Urothelium cell line (cell line): ENCODE measurements at regions not wholly inside any gene's neighbourhood (a gene's known extent, or its start where the extent isn't known, plus 50 kb on each side); places are given as distances from the start of the nearest gene placed in this dataset.
"Not testable (repeated sequence)": the region's sequence is repeated elsewhere in the genome, so short reads cannot be mapped to it uniquely, and the experiment has no call there.

Experiments used
- DNase-seq: peaks from one replicate; pipeline ENCODE4 v3.0.0; 2011; ENCODE audit warnings: low spot score, mixed read lengths
- FAIRE-seq: peaks from 2 replicates; lab custom pipeline; 2011; peaks lifted over from hg19 to GRCh38; lab: Jason Lieb, UNC

- FAIRE-seq (no peak), DNase-seq (no peak)
Observed at GRCh38 chr6:85995339-85996033, 352.8 kb upstream of the SYNCRIP start.

GRCh38 chr6:85986681-85987080 lies 344.0 kb upstream of the SYNCRIP start:
- FAIRE-seq (no peak), DNase-seq (no peak)

GRCh38 chr6:85983032-85983659 lies 340.5 kb upstream of the SYNCRIP start:
- FAIRE-seq (no peak), DNase-seq (no peak)

GRCh38 chr6:85977661-85978060 lies 335.0 kb upstream of the SYNCRIP start:
- DNase-seq, result no peak

GRCh38 chr6:85975957-85976356 lies 333.3 kb upstream of the SYNCRIP start:
- DNase-seq (no peak), FAIRE-seq (no peak)

More at GRCh38 chr6:85977661-85978060, 335.0 kb upstream of the SYNCRIP start:
- FAIRE-seq, result no peak

- DNase-seq (no peak), FAIRE-seq (no peak)
Observed at GRCh38 chr6:85971238-85971637, 328.6 kb upstream of the SYNCRIP start.

- no peak for FAIRE-seq
Observed at GRCh38 chr6:85966828-85967227, 324.1 kb upstream of the SYNCRIP start.

GRCh38 chr6:85961746-85962145 lies 319.1 kb upstream of the SYNCRIP start:
- DNase-seq (no peak), FAIRE-seq (no peak)

More at GRCh38 chr6:85966828-85967227, 324.1 kb upstream of the SYNCRIP start:
- no peak for DNase-seq

- FAIRE-seq (no peak), DNase-seq (no peak)
Observed at GRCh38 chr6:85961125-85961524, 318.4 kb upstream of the SYNCRIP start.

GRCh38 chr6:85948481-85948880 lies 305.8 kb upstream of the SYNCRIP start:
- DNase-seq (no peak), FAIRE-seq (no peak)

- FAIRE-seq (no peak), DNase-seq (no peak)
Observed at GRCh38 chr6:85945459-85946185, 302.9 kb upstream of the SYNCRIP start.

- no peak for DNase-seq
- FAIRE-seq, result no peak
Observed at GRCh38 chr6:85944776-85945175, 302.1 kb upstream of the SYNCRIP start.

- no peak for FAIRE-seq
- no peak for DNase-seq
Observed at GRCh38 chr6:85942844-85943243, 300.2 kb upstream of the SYNCRIP start.

GRCh38 chr6:85936916-85937315 lies 294.2 kb upstream of the SYNCRIP start:
- FAIRE-seq (no peak), DNase-seq (no peak)

- FAIRE-seq, result no peak
- peak; percentile 30 for DNase-seq
Observed at GRCh38 chr6:85923013-85923430, 280.3 kb upstream of the SYNCRIP start.

GRCh38 chr6:85920782-85921181 lies 278.1 kb upstream of the SYNCRIP start:
- DNase-seq, result no peak
- no peak for FAIRE-seq

- DNase-seq (no peak), FAIRE-seq (no peak)
Observed at GRCh38 chr6:85917522-85917921, 274.8 kb upstream of the SYNCRIP start.

- no peak for FAIRE-seq
- no peak for DNase-seq
Observed at GRCh38 chr6:85913001-85913400, 270.3 kb upstream of the SYNCRIP start.

GRCh38 chr6:85912582-85912981 lies 269.9 kb upstream of the SYNCRIP start:
- DNase-seq (no peak), FAIRE-seq (no peak)

- no peak for DNase-seq
- no peak for FAIRE-seq
Observed at GRCh38 chr6:85911067-85911466, 268.4 kb upstream of the SYNCRIP start.

GRCh38 chr6:85908120-85908519 lies 265.4 kb upstream of the SYNCRIP start:
- not testable (repeated sequence) for DNase-seq, FAIRE-seq

GRCh38 chr6:85892346-85892745 lies 249.7 kb upstream of the SYNCRIP start:
- DNase-seq (no peak), FAIRE-seq (no peak)
